Fibroblast of villous mesenchyme (primary cell): ENCODE measurements at regions not wholly inside any gene's neighbourhood (a gene's known extent, or its start where the extent isn't known, plus 50 kb on each side); places are given as distances from the start of the nearest gene placed in this dataset.
A peak's percentile ranks its signal among the peaks of the same experiment; 100 is the strongest.

Experiments used
- DNase-seq: peaks from one replicate; pipeline ENCODE4 v3.0.0-alpha.2; 2010; ENCODE audit warnings: low read depth
- H3K4me3 ChIP-seq: 2 replicates; pipeline ENCODE4 v1.5.1; 2011; ENCODE audit warnings: low read depth, mild to moderate bottlenecking, low read length
- TF ChIP-seq, protein P1 (sequence below): IDR thresholded peaks from 2 replicates; pipeline ENCODE4 v1.5.1; 2012; ENCODE audit warnings: low read depth, mild to moderate bottlenecking, low read length; ENCODE audit not compliant: insufficient read depth

- TF ChIP-seq, protein P1, sequence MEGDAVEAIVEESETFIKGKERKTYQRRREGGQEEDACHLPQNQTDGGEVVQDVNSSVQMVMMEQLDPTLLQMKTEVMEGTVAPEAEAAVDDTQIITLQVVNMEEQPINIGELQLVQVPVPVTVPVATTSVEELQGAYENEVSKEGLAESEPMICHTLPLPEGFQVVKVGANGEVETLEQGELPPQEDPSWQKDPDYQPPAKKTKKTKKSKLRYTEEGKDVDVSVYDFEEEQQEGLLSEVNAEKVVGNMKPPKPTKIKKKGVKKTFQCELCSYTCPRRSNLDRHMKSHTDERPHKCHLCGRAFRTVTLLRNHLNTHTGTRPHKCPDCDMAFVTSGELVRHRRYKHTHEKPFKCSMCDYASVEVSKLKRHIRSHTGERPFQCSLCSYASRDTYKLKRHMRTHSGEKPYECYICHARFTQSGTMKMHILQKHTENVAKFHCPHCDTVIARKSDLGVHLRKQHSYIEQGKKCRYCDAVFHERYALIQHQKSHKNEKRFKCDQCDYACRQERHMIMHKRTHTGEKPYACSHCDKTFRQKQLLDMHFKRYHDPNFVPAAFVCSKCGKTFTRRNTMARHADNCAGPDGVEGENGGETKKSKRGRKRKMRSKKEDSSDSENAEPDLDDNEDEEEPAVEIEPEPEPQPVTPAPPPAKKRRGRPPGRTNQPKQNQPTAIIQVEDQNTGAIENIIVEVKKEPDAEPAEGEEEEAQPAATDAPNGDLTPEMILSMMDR: no peak
- DNase-seq: no peak
- H3K4me3 ChIP-seq: no peak overlapping the region
These were observed 88.2 kb downstream of the OGFRL1 start for GRCh38 chr6:71376830-71377229.

GRCh38 chr6:71383476-71383875, 94.9 kb downstream of the OGFRL1 start:
- TF ChIP-seq, protein P1: no peak
- no peak for DNase-seq
- H3K4me3 ChIP-seq: no peak overlapping the region

DNA sequence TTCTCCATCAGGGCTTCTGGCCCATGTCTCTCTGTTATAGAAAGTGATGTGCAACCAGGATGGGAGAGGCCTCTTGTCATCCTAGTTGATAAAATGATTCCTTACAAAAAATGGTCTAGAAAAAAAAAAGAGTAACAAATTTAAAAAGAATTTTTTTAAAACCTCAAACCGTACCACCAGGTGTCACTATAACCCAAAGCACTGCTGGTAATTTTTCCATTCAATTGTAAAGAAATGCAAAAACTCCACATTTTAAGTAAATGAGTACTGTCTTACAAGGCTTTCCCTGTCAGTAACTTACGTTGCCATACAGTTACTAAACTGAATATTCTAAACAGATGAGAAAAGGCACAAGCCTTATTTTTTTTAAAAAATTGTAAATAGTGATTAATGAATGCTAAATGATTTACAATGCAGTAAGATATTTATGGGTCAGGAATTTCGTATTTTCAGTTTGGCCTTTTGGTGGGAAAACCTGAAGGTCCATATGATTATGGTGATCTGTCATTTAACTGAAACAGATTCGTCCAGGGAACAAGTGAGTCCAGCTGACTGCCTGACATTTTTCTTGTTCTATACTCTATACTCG, 95.4 kb downstream of the OGFRL1 start:
- TF ChIP-seq, protein P1: peak; percentile 58
- peak; percentile 72 for DNase-seq
- no peak overlapping the region for H3K4me3 ChIP-seq

DNA sequence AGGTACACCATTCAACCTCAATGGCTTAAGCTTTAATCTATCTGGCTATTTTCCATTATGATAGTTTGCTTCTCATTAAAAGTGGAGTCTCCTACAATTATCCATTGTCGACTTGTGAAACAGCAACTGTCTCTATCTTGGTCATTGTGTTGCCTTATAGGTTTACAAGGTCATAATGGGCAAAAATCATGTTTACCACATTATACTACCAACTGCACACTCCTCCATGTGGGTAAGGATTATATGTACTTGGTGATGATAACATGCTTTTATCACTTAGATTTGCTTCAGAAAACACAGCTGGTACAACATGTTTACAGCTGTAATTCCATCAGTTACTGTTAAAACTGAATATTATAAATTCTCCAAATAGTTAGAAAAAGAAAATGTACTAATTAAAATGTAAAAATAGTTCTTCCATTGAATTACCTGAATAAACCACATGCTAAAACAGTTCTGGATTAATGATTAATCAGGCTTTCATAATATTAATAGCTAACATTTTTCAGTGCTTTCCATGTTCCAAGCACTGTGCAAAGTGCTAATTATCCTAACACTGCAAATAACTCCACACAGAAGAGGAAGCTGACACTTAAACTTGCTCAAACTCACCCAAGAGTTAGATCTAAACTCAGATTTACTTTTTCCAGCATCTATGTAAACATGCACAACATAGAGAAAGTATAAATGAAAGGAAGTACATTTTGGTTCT, 96.7 kb downstream of the OGFRL1 start:
- H3K4me3 ChIP-seq: no peak overlapping the region
- peak; percentile 70 for DNase-seq
- TF ChIP-seq, protein P1: no peak

DNA sequence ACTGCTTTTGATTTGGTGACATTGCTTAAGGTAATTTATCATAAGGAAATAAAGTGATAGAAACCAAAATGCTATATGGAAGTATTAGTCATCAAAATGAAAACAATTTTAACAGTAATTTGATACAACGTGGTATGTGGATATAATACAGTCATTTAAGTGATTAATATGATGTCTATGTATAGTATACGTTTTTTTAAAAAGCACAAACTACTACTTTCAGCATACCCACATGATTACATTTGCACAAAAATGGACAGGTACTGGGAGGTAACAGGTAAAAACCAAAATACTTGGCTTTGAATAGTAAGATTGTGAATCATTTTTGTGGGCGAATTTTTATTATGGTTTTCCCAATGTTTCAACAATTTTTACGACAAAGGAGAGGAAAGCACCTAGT, 97.6 kb downstream of the OGFRL1 start:
- TF ChIP-seq, protein P1: no peak
- no peak for DNase-seq
- H3K4me3 ChIP-seq: no peak overlapping the region

- DNase-seq: peak; percentile 89
- no peak overlapping the region for H3K4me3 ChIP-seq
- TF ChIP-seq, protein P1: no peak
These were observed 98.6 kb downstream of the OGFRL1 start for GRCh38 chr6:71387179-71387578.
